Ovary (tissue), 3 donors: ENCODE measurements at regions not wholly inside any gene's neighbourhood (a gene's known extent, or its start where the extent isn't known, plus 50 kb on each side); places are given as distances from the start of the nearest gene placed in this dataset.

Experiments
- EP300 ChIP-seq: sonication (generic); formaldehyde crosslinking; IDR thresholded peaks from one replicate; pipeline ENCODE4 v1.6.1; 2017; ENCODE audit warnings: antibody characterized with exemption
- POLR2A ChIP-seq: fragments of 450-650 bp; IDR thresholded peaks from one replicate; pipeline ENCODE4 v1.6.1; 2017; ENCODE audit warnings: antibody characterized with exemption, mild to moderate bottlenecking, moderate library complexity
- TF ChIP-seq, protein P1 (sequence below), 3 donors: fragments of 450-650 bp in 2 of 3; fragments of 200-600 bp in 1 of 3; IDR thresholded peaks; one replicate each; pipeline versions ENCODE4 v1.5.1 to v1.8.0; 2016 to 2022; ENCODE audit warnings: antibody characterized with exemption in 3 of 3, mild to moderate bottlenecking in 1 of 3
- donor health status: DM: no; HTN: no; CAD: no.

DNA sequence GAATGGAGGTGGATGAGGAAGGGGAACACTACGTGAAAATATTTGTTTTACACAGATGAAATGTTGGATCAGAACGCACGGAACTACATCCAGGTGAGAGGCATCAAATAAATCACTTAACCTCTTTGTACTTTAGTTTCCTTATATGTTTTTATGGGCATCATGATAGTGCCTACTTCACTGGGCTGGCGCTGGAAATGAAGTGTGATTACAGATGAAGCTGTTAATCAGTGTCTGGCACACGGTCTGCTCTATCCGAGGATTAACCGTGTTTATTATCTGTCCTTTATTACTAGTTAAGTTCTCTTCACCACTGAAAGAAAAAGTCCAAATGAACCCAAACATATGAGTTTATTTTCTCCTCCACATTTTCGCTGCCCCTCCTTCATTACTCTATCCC is 96.0 kb upstream of the TRABD2B start:
- no peak for TF ChIP-seq POLR2A
- TF ChIP-seq, protein P1, sequence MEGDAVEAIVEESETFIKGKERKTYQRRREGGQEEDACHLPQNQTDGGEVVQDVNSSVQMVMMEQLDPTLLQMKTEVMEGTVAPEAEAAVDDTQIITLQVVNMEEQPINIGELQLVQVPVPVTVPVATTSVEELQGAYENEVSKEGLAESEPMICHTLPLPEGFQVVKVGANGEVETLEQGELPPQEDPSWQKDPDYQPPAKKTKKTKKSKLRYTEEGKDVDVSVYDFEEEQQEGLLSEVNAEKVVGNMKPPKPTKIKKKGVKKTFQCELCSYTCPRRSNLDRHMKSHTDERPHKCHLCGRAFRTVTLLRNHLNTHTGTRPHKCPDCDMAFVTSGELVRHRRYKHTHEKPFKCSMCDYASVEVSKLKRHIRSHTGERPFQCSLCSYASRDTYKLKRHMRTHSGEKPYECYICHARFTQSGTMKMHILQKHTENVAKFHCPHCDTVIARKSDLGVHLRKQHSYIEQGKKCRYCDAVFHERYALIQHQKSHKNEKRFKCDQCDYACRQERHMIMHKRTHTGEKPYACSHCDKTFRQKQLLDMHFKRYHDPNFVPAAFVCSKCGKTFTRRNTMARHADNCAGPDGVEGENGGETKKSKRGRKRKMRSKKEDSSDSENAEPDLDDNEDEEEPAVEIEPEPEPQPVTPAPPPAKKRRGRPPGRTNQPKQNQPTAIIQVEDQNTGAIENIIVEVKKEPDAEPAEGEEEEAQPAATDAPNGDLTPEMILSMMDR (IDR thresholded peaks at IDR 0.05), result no peak
- no peak for TF ChIP-seq EP300
